ENCODE measurements at regions not wholly inside any gene's neighbourhood (a gene's known extent, or its start where the extent isn't known, plus 50 kb on each side); places are given as distances from the start of the nearest gene placed in this dataset.
A peak's percentile ranks its signal among the peaks of the same experiment; 100 is the strongest.
"Not testable (repeated sequence)": the region's sequence is repeated elsewhere in the genome, so short reads cannot be mapped to it uniquely, and the experiment has no call there.

DNA sequence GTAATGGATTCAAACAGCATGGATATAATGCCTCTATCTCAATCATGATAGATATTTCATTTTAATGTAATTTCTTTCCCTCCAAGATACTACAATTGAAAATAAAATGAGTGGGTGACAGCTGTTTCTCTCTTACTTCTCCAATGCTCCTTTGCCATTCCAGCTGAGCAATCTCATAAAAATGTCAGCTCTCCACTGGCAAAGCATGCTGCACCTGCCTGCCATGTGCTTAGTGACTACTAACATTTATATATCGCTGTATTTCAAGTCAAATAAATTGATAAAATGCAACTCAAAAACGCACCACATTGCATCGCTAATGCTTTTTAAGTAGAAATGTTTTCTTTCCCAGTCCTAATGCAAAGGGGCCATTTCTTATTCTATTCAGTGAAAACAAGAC is 1093.9 kb downstream of the CBLN2 start:
- DNase-seq = no peak

DNA sequence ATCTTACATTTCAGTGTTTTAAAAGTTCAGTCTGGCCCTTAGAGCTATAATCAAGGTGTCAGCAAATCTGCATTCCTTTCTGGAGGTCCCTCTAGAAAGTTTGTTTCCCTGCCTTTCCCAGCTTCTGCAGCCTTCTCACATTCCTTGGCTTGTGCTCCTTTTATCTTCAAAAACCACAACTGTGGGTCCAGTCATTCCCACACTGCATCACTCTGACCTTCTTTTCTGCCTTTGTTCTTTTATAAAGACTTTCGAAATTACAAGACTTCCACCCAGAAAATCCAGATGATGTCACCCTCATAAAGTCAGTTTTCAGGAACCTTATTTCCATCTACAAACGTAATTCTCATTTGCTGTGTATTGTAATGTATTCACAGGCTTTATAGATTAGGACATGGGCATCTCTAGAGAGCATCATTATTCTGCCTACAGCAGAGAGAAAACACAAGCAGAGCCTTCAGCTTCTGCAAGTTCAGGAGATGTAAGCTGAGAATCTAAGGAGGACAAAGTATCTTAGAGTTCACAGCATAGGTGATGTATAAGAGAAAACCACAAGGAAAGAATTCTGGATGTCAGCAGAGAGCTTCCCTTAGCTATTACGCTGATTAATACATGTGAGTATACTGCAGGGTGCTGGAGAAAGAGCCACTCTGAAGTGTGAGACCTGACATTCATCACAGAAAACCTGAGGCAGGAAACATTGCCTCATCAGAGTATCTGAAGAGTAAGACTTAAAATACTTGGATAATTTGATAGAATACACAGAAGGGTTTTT is 1100.2 kb downstream of the CBLN2 start:
- peak; percentile 72 for DNase-seq

DNA sequence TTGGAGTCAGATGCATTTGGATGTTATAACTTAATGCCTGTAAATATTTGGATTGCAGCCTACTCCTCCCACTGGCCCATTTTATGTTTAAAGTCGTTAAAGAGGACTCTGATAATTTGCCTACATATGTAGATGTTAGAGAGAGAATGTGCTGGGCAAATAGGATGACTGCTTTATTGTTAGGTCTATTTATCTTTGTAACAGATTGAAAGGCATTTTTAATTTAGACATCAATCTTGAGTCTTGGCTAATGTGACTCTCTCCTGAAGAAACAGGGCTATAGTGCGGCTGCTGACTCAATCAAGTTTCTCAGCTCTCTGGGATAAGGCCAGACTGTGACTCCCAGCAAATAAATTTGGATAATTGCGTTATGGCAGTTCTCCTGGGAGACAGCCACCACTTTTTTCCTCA is 1101.4 kb downstream of the CBLN2 start:
- DNase-seq = peak; percentile 69

DNA sequence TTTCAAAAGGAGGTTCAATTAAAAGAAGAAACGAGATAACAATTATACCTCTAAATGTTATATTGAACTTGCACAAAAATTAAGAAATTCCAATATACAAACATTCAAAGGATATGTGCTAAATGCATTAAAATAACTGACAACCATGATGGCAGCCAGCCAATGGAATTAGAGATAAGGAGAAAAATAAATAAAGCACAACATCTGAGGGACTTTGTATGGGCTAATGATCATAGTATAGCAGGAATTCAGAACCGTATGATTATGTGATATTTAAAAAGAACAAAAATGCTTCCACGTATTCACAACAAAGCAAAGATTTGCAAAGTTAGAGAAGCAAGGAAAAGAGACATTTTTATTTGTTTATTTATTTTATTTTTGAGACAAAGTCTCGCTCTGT is 1103.0 kb downstream of the CBLN2 start:
- DNase-seq = no peak

DNA sequence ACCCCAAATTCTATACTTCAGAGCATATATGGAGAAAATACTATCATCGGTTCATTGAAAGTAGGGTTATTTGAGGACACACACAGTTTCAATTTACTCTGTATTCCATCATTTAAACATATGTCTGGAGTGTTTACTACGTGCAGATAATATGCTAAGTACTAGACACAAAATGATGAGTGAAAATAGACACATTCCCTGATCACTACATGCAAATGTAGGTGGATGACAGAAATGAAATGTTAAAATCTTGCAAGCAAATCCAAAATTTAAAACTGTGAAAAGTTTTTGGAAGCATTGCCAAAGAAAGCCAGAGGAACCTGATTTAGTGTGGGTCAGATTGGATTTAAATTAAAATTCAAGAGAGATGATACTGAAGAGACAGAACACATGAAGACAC is 1106.6 kb downstream of the CBLN2 start:
- no peak for DNase-seq

DNA sequence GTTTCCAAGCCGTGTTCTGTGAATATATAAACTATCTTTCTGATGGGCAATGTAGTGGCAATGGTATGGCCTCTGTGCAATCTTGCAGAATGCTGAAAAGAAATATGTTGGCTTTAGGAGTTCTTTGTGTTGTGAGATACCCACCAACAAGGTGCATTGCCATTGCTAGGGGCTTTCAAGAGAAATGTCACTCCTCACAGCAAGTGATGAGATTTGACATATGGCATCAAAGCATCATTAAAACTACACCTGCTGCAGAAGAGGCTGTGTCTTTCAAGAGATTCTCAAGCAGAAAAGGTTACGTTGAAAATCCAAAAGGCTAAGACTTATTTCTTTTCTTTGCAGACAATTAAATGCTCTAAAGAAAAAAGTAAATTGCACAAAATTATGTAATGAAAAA is 1110.8 kb downstream of the CBLN2 start:
- DNase-seq = no peak

DNA sequence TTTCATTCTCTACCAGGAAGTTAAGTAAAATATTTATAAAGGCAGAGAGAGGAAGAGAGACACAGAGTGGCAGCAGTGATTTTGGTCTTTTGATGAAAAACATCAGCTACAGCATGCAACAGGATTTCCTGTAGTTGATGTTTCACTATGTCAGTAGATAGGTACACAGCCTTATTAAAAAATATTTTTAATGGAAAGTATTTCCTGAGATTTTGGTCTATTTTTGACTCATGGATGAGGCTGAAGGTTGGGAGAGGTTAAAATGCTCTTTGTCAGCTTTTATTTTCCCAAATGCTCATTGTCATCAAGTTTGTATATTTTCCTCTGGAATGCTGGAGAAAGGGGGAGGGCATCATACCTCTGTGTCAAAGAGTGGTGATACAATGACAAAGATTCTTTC is 1112.5 kb downstream of the CBLN2 start:
- no peak for DNase-seq

DNA sequence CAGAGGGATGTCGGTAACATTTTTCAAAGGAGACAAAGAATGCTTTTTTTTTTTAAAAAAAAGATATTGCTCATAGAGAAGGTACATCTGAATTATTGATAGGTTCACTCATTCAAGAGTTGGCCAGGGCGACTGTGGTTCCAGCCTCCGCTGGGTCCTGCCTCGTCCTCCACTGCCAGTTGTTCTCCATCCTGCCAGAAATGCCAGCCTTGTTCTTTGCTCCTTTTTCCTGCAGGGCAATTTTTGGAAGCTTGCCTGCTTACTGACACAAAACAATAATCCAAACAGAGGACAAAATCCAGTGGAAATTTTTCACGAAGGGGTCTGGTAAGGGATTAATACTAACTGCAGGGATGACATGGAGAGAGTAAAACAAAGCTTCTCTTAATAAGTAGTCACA is 1113.0 kb downstream of the CBLN2 start:
- DNase-seq = no peak

DNA sequence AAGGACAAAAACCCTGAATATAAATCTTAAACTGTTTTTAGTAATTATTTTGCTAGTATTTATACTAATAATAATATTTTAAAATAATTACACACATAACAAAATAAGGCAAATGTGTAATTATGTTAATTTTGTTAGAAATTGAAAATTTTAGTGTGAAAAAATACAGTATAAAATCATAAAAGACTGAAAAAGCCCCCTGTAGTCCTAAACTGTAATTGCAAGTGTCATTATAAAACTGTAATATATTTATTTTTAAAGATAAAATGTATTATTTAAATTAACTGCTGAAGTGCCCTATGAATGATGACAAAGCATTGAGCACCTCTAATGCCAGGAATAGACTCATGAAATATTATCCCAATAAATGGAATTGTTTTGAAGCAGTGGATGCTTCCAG is 1117.7 kb downstream of the CBLN2 start:
- no peak for DNase-seq

DNA sequence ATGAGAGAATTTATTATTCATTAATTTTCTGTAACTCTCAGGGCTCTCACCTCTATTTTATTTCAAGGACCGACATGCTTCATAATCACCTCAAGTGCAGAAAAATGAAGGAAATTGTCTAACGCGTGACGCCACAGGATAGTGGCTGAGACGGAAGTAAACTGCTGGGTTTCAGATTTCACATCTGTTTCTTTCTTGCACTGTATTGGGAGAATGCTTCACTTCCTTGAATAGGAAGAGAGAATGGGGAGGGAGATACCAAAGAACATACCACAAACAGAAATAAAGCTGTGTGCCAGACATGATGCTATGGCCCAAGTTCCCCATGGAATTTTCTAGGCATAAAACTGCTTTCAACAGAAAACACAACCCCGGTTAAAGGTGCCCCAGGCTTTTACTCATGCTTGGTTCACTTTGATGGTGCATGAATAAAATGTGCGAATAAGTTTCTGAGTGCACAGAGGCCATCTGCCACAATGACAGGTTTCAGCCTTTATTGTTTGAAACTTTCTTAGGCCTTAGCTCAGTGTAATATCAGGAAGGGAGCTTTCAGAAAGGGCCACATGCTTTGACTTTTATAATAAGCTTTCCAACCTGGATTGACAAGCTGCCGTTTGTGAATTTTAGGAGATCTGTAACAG is 1116.4 kb downstream of the SOCS6 start:
- no peak for DNase-seq

DNA sequence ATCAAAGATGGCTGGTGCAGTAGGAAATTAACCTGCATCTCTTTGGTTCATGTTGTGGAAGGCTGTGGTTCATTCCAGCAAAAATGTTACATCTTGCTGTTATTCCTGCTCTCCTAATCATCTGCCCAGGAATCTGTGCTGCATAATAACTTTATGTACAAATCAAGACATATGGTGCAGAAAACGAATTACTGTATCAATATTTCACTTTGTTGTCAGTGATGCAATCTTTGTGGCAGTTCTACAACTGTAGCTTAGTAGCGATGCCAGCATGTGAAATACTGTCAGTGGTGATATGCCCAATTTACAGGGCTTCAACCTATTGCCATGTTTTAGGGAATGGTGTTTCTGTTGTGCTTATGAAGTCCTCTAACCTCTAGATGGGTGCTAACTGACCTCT is 1114.7 kb downstream of the SOCS6 start:
- DNase-seq = no peak

DNA sequence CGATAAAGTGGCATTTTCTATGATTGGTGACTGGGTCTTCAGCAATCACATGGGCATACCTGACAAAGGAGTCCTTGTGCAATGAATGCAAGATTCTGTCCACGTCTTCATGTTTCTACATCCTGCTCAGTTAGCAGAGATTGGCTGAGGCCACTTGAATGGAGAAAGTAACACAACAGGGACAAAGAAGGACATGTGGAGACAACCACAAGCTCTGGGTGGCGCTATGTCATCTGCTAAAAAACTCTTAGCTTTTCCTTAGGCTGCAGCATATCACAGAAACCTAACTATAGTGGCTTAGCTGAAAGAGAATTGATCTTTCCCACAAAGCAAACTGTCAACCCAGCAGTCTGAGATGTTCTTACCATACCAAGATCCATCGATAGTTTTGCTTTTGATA is 1109.7 kb downstream of the SOCS6 start:
- no peak for DNase-seq

DNA sequence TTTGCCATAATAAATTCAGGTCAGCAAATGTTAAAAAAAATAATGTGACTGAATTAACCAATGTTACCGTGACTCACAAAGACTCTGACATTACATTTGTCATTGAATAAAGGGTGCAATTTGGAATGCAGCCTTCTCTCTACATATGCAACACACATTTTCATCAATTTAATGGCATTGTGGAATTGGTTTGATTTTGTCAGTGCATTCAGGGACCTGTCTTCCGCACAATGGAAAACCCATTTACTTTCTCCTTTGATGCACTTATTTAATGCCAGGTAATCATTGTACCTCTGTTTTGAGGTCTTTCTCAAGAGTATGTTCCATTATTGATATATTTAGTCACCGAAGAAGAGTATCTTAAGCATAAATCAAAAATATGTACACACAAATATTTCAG is 1099.3 kb downstream of the SOCS6 start:
- no peak for DNase-seq

DNA sequence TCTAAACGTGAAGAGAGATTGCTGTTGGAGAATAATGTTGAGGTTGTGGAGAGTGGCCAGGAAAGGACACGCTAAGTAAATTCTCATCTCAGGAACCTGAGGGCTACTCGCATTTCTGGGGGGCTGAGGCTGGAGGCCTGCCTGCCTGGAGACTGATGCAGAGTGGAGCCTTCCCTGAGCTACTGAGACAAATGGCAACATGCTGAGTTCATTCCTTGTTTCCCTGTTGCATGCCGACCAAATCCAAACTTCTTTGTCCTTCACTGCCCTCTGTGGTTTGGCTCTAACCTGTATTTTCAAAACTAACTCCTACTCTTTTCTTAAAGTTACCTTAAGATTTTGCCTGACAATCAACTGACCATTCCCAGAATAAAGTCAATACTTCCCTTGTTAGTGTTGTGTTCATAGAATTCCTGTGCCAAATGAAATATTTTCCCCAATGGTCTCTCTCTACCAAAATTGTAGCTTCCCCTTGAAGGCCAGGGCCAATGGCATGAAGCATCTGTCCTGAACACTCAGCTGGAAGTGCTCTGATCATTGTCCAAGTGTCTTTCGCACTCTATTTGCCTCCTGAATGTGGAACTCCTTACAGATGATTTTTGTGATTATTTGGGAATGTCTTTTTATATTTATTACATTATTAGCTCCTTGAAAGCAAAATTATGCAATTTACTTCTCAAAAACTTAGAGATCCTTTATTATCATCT is 1085.6 kb downstream of the SOCS6 start:
- DNase-seq = no peak

DNA sequence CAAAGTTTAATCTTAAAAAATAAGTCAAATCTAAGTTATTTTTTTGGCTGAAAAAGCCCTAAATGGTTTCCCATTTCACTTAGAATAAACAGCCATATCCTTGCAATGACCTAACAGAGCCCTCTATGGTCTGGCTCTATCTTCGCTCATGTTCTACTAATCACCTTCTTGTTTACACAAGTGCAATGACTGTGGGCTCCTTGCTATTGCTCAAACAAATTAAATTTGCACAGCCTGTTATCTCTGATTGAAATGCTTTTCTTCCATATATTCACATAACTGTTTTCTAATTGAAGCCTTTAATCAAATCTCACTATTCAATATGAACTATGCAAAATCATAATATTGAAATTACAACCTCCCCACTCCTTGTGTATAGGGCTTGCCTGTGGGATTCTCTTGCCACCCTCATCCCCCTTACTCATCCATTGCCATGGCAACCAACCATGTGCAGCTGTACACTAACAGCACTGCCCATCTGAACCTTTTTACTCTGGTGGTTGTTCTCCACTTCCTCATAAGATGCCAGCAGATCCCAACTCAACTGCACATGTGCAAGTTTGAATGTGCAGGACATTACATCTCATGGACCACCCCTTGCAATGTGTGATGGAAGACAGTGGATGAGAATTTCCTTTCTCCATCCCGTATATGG is 1083.2 kb downstream of the SOCS6 start:
- DNase-seq = no peak

DNA sequence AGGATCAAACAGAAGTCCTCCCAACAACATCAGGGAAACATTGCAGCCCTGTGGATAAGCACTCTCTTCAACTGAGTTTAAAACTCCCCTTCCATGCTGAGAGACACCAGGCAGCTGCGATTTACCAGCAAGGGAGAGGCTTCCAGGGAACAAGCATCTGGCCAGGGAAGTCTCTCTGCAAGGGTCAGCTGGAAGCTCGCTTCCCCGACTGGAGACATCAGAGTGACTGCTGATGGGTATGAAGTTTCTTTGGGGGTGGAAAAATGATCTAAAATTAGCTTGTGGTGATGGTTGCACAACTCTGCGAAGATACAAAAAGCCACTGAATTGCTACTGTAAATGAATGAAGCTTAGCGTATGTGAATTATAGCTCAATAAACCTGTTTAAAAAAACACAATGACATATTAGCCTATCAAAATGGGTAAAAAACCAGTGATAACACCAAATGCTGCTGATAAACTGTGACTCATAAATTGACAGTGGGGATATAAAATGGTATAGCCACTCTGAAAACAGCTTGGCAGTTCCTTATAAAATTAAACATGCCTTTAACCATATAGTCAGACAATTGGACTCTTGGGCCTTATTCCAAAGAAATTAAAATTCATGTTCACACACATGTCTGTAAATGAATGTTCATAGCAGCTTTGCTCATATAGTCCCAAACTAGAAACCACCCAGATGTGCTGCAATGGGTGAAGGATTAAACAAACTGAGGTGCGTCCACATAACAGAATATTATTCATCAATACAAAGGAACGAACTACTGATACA is 1082.0 kb downstream of the SOCS6 start:
- no peak for DNase-seq

DNA sequence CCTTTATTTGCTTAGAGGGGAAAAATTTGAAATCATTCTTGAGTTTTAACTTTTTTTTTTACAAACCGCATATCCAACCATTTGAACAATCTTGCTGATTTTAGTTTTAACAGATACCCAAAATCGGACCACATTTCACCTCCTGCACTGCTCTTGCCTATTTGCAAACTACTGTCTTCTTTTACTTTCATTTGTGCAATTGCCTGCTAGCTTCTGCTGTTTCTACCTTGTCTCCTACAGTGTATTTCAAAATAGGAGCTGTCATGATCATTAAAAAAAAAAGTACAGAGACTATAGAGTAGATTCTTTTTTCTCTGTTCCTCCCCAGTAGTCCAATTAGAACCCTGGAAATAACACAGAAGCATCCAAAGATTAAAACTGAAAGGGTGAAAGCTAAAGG is 1081.2 kb downstream of the SOCS6 start:
- DNase-seq = no peak

DNA sequence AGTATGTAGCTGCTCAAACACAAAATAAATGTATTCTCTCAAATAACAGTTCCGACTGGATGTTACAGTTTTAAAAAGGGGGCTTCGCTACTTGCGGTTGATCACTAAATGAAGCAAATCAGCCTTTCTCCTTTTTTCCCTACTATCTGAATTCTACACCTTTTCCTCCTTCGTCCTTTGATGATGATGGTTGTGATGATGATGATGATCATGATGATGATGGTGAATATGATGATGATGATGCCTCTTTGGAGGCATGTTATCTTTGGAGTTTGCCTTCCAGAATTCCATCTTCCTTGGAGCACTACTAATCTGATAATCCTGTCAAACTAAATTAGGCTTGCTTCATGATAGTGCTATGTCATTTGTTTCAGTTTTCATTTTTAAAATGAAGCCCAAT is 1073.3 kb downstream of the SOCS6 start:
- no peak for DNase-seq

DNA sequence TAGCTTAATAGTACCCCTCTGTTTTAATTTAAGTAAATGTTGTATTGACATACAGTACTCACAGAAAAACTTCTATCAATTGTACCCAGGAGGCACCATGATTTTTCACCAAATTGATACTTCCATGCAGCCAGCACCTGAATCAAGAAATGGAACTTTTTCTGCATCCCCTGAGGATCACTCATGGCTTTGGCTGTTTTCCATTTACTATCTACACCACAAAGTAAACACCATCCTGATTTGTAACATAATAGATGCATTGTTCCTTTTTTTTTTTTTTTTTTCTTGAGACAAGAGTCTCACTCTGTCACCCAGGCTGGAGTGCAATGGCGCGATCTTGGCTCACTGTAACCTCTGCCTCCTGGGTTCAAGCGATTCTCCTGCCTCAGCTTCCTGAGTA is 1066.8 kb downstream of the SOCS6 start:
- not testable (repeated sequence) for DNase-seq

DNA sequence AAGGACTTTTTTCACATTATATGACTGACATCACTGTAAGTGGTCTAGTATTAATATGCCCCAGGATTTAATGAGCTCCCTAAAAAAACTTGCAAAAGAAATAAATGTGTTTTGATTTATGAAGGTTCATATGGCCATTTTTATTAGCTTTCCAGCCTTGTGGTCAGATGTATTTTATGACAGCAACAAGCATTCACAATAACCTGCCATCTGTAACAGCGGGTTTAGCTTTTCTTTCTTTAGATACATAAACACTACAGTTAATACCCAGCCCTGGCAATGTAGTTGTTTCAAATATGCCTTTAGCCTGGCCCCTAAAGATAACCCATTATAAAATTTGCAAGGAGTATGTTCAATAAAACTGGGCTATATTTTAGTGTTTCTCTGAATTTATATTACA is 1063.8 kb downstream of the SOCS6 start:
- DNase-seq = no peak

DNA sequence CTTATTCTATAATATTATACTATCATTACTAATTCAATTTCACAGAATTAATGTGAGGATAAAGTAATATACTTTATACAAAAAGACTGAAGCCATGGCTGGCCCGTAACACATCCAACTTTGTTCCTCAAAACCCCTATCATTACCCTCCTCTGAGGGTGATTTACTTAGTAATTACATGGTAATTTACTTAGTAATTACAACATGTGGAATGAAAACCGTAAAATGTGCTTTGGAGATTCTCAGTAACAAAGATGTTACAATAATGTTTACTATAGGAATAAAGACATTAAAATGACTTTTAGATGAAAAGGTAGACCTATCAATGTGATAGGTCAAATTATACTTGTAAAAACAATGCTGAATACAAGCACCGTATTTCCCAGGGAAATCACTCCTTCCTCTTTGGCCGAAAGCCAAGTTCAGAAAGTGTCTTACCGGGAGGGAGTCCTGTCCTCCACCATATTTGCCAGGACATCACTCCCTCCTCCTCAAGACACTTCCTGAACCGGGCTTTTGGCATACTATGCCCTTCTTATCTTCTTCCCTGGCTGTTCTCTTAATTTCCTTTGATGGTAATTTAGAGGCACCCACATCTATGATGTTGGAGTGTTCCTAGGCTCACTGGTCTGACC is 1047.8 kb downstream of the SOCS6 start:
- DNase-seq = no peak

DNA sequence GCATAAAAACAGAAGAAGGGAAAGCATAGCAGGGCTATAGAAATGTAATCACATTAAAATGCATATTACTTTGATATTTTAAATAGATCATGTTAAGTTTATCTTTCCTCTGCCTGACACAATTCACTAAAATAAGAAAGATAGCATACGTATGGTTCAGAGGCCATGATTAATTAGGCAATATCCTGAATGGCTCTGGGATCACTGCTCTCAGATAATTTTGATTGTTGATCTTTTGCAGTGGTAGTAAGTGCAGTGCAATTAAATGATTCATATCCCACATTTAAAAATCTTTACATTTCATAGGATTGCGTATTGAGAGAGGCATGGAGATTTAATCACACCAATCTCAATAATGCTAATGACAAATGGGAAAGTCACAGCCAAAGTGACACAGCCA is 1040.7 kb downstream of the SOCS6 start:
- DNase-seq = no peak

All from NCI-H226 (cell line).